HT1080 (cell line): ENCODE measurements at regions not wholly inside any gene's neighbourhood (a gene's known extent, or its start where the extent isn't known, plus 50 kb on each side); places are given as distances from the start of the nearest gene placed in this dataset.

Experiments used
- DNase-seq: peaks from one replicate; pipeline ENCODE4 v3.0.0-alpha.2; 2015; ENCODE audit warnings: low read depth

GRCh38 chr18:44048846-44049245, 631.8 kb upstream of the SETBP1 start:
- no peak for DNase-seq

GRCh38 chr18:44051026-44051425, 629.7 kb upstream of the SETBP1 start:
- DNase-seq: no peak

GRCh38 chr18:44054514-44054913, 626.2 kb upstream of the SETBP1 start:
- no peak for DNase-seq

GRCh38 chr18:44060197-44060596, 620.5 kb upstream of the SETBP1 start:
- DNase-seq: no peak

- no peak for DNase-seq
Measured at GRCh38 chr18:44061438-44061837, 619.2 kb upstream of the SETBP1 start.

GRCh38 chr18:44062345-44062744, 618.3 kb upstream of the SETBP1 start:
- peak; percentile 7 for DNase-seq

GRCh38 chr18:44065206-44065605, 615.5 kb upstream of the SETBP1 start:
- DNase-seq: no peak

- no peak for DNase-seq
Measured at GRCh38 chr18:44066541-44066940, 614.1 kb upstream of the SETBP1 start.

- DNase-seq: no peak
Measured at GRCh38 chr18:44067186-44067585, 613.5 kb upstream of the SETBP1 start.

GRCh38 chr18:44075038-44075437, 605.6 kb upstream of the SETBP1 start:
- DNase-seq: no peak

GRCh38 chr18:44079606-44080005, 601.1 kb upstream of the SETBP1 start:
- peak; percentile 91 for DNase-seq

GRCh38 chr18:44080054-44080453, 600.6 kb upstream of the SETBP1 start:
- DNase-seq: peak; percentile 11

- no peak for DNase-seq
Measured at GRCh38 chr18:44089732-44090131, 591.0 kb upstream of the SETBP1 start.

GRCh38 chr18:44090453-44090852, 590.2 kb upstream of the SETBP1 start:
- DNase-seq: no peak

- DNase-seq: no peak
Measured at GRCh38 chr18:44093253-44093652, 587.4 kb upstream of the SETBP1 start.

- peak; percentile 64 for DNase-seq
Measured at GRCh38 chr18:44096016-44096415, 584.7 kb upstream of the SETBP1 start.

- peak; percentile 60 for DNase-seq
Measured at GRCh38 chr18:44098551-44099098, 582.1 kb upstream of the SETBP1 start.

- no peak for DNase-seq
Measured at GRCh38 chr18:44107187-44107586, 573.5 kb upstream of the SETBP1 start.

GRCh38 chr18:44111337-44111736, 569.4 kb upstream of the SETBP1 start:
- DNase-seq: no peak

GRCh38 chr18:44117821-44118220, 562.9 kb upstream of the SETBP1 start:
- no peak for DNase-seq

GRCh38 chr18:44119607-44120006, 561.1 kb upstream of the SETBP1 start:
- DNase-seq: no peak

- peak; percentile 6 for DNase-seq
Measured at GRCh38 chr18:44123743-44124142, 556.9 kb upstream of the SETBP1 start.

GRCh38 chr18:44125446-44125845, 555.2 kb upstream of the SETBP1 start:
- DNase-seq: no peak

- no peak for DNase-seq
Measured at GRCh38 chr18:44126598-44126997, 554.1 kb upstream of the SETBP1 start.
